ENCODE measurements at regions not wholly inside any gene's neighbourhood (a gene's known extent, or its start where the extent isn't known, plus 50 kb on each side); places are given as distances from the start of the nearest gene placed in this dataset.

DNA sequence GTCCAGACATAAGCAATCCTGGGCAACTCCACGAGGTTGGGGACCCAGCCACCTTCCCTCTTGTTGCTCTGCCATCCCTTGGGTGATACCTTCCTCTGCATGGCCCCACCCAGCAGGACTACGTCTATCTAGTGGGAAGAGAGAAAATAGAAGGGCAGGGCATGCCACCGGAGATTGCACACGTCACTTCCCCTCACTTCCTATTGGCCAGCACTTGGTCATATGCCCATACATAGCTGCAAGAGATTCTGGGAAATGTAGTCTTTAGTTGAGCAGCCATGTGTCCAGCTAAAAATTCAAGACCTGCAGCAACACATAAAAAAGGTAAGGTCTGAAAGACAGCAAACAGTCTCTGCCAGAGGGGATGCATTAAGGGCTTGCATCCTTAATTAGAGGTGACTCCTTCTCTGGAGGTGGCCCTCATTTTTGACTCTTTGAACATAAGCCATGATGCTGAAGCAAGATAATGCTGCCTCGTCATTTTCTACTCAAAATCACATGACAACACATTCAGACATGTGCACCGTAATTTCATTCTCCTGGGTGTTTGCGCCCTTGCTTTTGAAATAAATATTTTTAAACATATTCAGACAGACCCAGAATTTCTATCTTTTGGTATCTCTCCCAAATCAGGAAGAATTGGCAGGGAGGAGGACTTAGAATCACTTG, 91.8 kb upstream of the PWP1 start:
- TF ChIP-seq, protein P1, sequence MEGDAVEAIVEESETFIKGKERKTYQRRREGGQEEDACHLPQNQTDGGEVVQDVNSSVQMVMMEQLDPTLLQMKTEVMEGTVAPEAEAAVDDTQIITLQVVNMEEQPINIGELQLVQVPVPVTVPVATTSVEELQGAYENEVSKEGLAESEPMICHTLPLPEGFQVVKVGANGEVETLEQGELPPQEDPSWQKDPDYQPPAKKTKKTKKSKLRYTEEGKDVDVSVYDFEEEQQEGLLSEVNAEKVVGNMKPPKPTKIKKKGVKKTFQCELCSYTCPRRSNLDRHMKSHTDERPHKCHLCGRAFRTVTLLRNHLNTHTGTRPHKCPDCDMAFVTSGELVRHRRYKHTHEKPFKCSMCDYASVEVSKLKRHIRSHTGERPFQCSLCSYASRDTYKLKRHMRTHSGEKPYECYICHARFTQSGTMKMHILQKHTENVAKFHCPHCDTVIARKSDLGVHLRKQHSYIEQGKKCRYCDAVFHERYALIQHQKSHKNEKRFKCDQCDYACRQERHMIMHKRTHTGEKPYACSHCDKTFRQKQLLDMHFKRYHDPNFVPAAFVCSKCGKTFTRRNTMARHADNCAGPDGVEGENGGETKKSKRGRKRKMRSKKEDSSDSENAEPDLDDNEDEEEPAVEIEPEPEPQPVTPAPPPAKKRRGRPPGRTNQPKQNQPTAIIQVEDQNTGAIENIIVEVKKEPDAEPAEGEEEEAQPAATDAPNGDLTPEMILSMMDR (IDR thresholded peaks at IDR 0.05) = no peak
- no peak for TF ChIP-seq POLR2AphosphoS5 (IDR thresholded peaks at IDR 0.05)
- no peak for TF ChIP-seq EP300 (IDR thresholded peaks at IDR 0.05)
- no peak for TF ChIP-seq POLR2A (IDR thresholded peaks at IDR 0.05)
